ENCODE measurements at regions not wholly inside any gene's neighbourhood (a gene's known extent, or its start where the extent isn't known, plus 50 kb on each side); places are given as distances from the start of the nearest gene placed in this dataset.

- no peak for DNase-seq
Measured at GRCh38 chr6:140872885-140873284, 1259.8 kb upstream of the GJE1 start.

- DNase-seq: no peak
Measured at GRCh38 chr6:140871911-140872310, 1260.8 kb upstream of the GJE1 start.

GRCh38 chr6:140867336-140867735 is 1265.4 kb upstream of the GJE1 start:
- DNase-seq: peak in 1 of 3 experiments; percentile 14

- DNase-seq: peak in 2 of 3 experiments; percentile 4 to 34
Measured at GRCh38 chr6:140858381-140858971, 1274.2 kb upstream of the GJE1 start.

GRCh38 chr6:140857739-140858380 is 1274.9 kb upstream of the GJE1 start:
- DNase-seq: peak; percentile 7 to 48 (median 13)

GRCh38 chr6:140855520-140855919 is 1277.2 kb upstream of the GJE1 start:
- DNase-seq: no peak

- DNase-seq: no peak
Measured at GRCh38 chr6:140854318-140854717, 1278.4 kb upstream of the GJE1 start.

- no peak for DNase-seq
Measured at GRCh38 chr6:140850438-140850837, 1282.3 kb upstream of the GJE1 start.

GRCh38 chr6:140849456-140849855 is 1283.3 kb upstream of the GJE1 start:
- DNase-seq: no peak

- no peak for DNase-seq
Measured at GRCh38 chr6:140847262-140847645, 1285.5 kb upstream of the GJE1 start.

GRCh38 chr6:140846503-140847261 is 1286.0 kb upstream of the GJE1 start:
- DNase-seq: no peak

GRCh38 chr6:140845701-140846100 is 1287.0 kb upstream of the GJE1 start:
- no peak for DNase-seq

- DNase-seq: no peak
Measured at GRCh38 chr6:140844167-140844566, 1288.6 kb upstream of the GJE1 start.

- DNase-seq: no peak
Measured at GRCh38 chr6:140833408-140833807, 1299.3 kb upstream of the GJE1 start.

- no peak for DNase-seq
Measured at GRCh38 chr6:140830666-140831065, 1302.1 kb upstream of the GJE1 start.

- no peak for DNase-seq
Measured at GRCh38 chr6:140828856-140829255, 1303.9 kb upstream of the GJE1 start.

GRCh38 chr6:140827593-140827992 is 1305.1 kb upstream of the GJE1 start:
- DNase-seq: no peak

- no peak for DNase-seq
Measured at GRCh38 chr6:140825731-140826130, 1307.0 kb upstream of the GJE1 start.

GRCh38 chr6:140824595-140824994 is 1308.1 kb upstream of the GJE1 start:
- DNase-seq: no peak

GRCh38 chr6:140821196-140821595 is 1311.5 kb upstream of the GJE1 start:
- no peak for DNase-seq

GRCh38 chr6:140817176-140817575 is 1315.5 kb upstream of the GJE1 start:
- no peak for DNase-seq

GRCh38 chr6:140816681-140817080 is 1316.0 kb upstream of the GJE1 start:
- peak in 2 of 3 experiments; percentile 54 to 90 for DNase-seq

GRCh38 chr6:140812636-140813035 is 1320.1 kb upstream of the GJE1 start:
- DNase-seq: no peak

- DNase-seq: no peak
Measured at GRCh38 chr6:140811642-140812041, 1321.1 kb upstream of the GJE1 start.
